Breast epithelium (tissue), 3 donors: ENCODE measurements at regions not wholly inside any gene's neighbourhood (a gene's known extent, or its start where the extent isn't known, plus 50 kb on each side); places are given as distances from the start of the nearest gene placed in this dataset.

Source experiments
- CTCF ChIP-seq, 3 donors: fragments of 450-650 bp; IDR thresholded peaks; one replicate each; pipeline ENCODE4 v1.5.1; 2016 to 2017; ENCODE audit warnings: antibody characterized with exemption in 3 of 3, mild to moderate bottlenecking in 3 of 3, moderate library complexity in 3 of 3
- POLR2A ChIP-seq: fragments of 450-650 bp; IDR thresholded peaks from one replicate; pipeline ENCODE4 v1.6.1; 2016; ENCODE audit warnings: antibody characterized with exemption, mild to moderate bottlenecking, moderate library complexity

- no peak for TF ChIP-seq CTCF (IDR thresholded peaks at IDR 0.05)
- TF ChIP-seq POLR2A = no peak
These were observed 621.2 kb upstream of the PRMT6 start for GRCh38 chr1:106435269-106435668.
